Right lobe of liver (tissue), 4 donors: ENCODE measurements at regions not wholly inside any gene's neighbourhood (a gene's known extent, or its start where the extent isn't known, plus 50 kb on each side); places are given as distances from the start of the nearest gene placed in this dataset.

Experiments
- CTCF ChIP-seq, 4 donors: fragments of 200-600 bp in 3 of 4; fragments of 450-650 bp in 1 of 4; IDR thresholded peaks; one replicate each; pipeline versions ENCODE4 v1.5.1 to v1.8.0; 2016 to 2022; ENCODE audit warnings: antibody characterized with exemption in 4 of 4, mild to moderate bottlenecking in 2 of 4
- POLR2A ChIP-seq: fragments of 450-650 bp; IDR thresholded peaks from one replicate; pipeline ENCODE4 v1.6.1; 2017; ENCODE audit warnings: antibody characterized with exemption, mild to moderate bottlenecking
- donor health status: DM: no; HTN: no; CAD: no.
- donor health status: DM: no; HTN: no; CAD: no.
- donor health status: DM: no; HTN: yes; CAD: no.

GRCh38 chr11:109654091-109654490 is 232.1 kb downstream of the C11orf87 start:
- no peak for TF ChIP-seq CTCF (IDR thresholded peaks at IDR 0.05)
- no peak for TF ChIP-seq POLR2A
